RKO (cell line): ENCODE measurements at regions not wholly inside any gene's neighbourhood (a gene's known extent, or its start where the extent isn't known, plus 50 kb on each side); places are given as distances from the start of the nearest gene placed in this dataset.

ENCODE experiments used
- DNase-seq: peaks from one replicate; pipeline ENCODE4 v3.0.0-alpha.2; 2016; ENCODE audit warnings: low spot score

DNA sequence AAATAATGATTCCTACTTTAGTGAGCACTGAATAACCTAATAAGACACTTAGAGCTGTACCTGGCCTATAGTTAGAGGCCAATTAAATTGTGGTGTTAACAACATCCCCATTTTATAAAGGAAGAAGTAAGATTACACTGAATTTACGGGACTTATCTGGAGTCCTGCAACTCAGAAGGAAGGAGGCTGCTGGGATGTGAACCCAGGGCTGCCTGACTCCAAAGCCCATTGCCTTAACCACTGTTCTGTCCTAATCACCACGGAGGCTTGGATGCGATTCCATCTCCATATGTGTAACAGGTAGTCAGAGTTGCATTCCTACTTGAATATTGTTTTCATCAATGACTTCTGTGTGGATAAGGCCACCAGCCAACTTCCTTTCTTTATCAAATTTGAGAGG is 168.9 kb downstream of the SOCS6 start:
- DNase-seq = no peak

DNA sequence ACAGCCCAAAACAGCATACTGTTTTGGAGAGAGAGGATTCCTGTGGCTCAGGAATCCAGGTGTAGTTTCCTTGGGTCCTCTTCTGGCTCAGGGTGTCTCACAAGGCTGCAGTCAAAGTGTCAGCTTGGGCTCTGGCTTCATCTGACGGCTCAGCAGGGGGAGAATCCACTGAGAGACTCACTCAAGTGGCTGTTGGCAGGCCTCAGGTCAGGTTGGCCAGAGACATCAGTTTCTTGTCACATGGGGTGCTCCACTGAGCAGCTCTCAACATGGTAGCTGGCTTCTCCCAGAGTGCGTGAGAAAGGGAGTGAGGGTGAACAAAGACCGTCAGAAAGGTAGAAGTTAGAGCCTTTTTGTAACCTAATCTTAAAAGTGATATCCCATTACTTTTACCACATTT is 168.4 kb downstream of the SOCS6 start:
- DNase-seq = no peak

DNA sequence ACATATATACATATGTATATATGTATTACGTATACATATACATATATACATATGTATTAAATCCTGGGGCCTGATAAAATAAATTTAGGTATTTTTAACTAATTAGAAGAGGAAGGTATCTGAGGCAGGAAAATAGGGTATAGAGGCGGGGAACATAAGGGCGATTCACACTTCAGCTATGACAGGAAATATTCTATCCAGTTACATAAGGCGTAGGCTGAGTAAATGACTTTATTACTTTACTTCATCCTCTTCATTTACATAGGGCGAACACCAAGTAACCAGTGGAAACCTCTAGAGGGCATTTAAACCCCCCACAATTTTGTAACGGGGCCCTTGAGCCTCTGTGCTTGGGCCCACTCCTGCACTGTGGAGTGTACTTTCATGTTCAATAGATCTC is 167.5 kb downstream of the SOCS6 start:
- DNase-seq = no peak

DNA sequence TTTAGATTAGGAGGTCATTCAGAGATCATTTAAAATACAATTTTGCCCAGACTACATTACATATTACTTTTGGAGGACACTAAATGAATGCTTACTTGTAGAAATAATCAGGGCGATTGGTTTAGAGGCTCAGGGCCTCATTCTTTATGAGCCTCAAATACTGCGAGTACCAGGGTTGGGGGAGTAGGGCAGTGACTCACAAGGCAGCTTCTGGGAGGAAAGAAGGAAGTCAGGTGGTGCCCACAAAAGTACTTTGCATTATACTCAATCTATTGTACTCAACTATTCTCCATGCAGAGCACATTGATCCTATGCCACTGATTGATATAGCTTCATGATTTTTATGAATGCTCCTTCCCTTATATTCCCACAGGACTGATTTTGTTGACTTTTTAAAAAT is 166.9 kb downstream of the SOCS6 start:
- no peak for DNase-seq

DNA sequence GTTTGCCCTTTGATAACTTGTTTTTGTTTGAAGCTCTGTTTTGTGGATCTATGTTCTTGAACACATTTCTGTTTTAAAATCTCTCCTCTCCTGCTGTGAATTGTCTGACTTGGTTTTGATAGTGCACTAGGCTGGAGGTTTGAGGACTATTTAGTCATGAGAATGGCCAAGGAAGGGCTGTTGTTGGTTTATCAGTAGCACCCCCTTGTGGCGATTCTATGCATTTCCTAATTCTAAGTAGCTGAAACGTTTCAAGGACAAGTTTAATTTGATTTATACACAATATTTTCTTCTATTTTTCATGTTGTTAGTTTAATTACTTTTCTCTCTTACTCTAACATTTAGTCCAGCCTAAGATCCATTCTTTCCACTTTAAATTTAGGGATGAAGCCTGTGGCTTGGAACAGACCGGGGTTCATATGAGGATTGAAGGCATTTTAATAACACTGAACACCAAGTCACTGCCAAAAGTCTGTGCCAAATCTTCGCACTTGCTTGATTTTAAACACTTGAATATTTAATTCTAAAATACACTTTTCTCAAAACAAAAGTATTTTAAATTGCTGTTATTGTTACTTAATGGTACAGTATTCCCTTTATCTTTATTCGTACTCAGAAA is 166.0 kb downstream of the SOCS6 start:
- peak; percentile 72 for DNase-seq

DNA sequence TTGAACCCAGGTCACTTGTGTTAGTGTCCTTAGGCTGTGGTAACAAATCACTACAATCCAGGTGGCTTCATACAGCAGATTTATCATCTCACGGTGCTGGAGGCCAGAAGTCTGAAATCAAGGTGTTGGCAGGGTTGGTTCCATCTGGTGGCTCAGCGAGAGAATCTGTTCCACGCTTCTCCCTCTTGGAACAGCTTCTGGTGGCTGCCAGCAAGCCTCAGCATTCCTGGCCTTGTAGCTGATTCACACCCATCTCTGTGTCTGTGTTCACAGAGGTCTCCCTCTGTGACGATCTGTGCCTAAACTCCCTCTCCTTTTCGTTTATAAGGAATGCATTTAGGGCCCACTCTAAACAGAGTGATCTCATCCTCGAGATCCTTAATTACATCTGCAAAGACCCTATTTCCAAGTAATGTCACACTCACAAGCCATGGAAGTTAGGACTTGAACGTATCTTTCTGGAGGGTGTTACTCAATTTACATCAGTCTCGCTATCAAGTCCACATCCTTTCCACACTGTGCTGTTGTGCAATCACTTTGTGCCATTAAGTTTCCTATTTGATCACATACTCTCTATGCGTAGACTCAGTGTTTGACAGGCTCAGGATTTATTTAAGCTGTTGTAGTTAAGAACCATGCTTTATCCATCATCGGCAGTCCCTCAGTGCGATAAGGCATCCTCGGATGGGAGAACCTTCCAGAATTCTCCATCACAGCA is 164.4 kb downstream of the SOCS6 start:
- DNase-seq = no peak

DNA sequence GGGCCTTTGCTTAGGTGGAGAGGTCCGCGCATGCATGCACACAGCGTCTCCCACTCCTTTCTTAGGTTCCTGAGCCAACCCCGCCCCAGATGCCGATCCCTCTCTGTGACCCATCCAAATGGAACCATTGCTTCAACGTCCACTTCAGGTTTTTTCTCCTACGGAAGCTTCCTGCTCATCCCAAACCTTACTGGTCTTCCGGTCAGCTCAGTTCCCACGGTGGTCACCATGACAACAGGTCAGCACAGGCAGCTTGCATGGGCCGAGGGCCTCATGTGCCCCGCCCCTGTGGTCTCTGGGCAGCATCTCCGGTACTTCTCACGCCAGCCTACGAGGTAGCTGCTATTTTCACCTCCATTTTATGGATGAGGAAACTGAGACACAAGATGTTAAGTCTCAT is 163.7 kb downstream of the SOCS6 start:
- DNase-seq = no peak

DNA sequence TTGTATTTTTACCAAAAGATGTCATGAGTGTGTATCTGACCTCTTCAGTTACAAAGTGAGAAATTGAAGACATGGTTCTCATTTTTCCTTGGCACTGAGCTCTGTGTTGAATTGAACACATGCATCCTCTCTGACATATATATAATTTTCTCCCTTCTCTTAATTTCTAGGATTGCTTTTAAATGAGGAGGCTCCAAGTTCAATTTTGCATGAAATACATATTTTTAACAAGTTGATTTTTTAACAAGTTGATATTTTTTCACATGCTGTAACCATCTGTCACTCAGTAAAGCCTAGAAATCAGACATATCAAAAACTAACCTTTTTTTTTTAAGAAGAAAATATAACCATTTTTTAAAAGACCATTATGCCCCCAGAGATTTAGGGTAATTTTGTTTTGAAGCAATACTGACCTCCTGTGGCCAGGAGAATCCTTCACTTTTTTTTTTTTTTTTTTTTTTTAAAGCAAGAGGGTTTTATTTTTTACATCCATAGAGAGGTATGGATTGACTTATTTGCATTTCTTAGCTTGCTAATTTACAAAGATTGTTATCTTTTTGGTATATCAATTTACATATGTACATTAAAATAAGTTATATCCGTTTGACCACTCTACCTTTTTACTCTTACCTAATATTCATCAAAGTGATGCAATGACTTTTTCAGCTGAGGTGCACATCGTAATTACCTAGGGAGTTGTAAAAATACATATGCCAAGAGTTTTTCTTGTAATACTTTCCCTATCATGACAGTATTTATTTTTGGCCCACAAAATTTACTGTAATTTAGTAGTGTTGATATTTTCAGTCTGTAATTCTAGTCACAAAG is 161.8 kb downstream of the SOCS6 start:
- peak; percentile 31 for DNase-seq

DNA sequence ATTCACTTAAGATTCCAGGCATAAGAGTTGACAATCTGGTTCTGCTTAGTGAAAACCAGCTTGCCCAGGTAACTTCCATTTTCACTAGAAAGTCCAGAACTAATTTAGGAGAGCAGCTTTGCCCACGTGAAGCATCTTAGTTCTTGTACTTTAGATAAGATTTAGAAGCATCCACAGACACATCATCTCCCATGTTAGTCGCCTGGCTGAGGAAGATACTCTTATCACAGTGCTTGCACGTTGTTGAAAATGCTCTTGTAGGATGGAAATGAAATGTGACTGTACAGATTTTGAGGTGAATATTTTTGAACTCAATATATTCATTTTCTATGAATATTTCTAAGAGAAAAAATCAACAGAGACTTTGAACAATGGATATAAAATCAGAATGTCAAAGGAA is 159.7 kb downstream of the SOCS6 start:
- DNase-seq = no peak

DNA sequence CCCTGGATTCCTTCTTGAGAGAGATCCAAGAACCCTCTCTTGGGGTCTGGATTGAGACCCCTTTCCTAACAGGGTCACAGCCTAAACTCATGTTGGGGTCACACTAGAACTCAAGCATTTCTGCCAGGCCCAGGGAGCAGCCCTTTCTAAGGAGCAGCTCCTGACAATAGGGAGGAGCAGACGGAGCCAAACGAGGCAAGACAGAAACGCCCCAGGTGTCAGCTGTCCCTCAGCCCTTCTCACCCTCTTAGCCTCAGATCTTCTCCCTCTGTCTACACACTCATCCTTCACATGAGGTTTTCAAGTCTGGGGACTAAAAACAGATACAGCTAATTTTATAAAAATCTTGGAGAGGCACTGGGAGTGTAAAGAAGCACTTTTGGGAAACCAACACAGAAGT is 157.2 kb downstream of the SOCS6 start:
- no peak for DNase-seq

DNA sequence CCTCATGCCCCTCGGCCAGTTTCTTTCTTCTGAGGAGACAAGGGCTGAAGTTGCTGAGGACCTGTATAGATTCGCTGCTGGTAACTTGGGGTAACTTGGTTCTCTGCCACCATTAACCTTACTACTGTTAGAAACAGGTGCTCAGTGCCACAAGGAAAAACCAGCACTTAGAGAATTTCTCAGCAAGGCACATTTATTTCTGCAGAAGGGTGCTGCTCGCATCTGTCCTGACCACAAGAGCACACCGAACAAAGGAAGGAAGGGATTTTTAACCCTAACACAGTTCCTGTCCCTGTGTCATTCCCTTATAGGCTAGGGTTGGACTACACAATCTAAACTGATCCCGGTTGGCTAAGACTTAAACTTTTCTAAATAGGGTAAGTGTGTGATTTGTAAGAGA is 154.1 kb downstream of the SOCS6 start:
- peak; percentile 37 for DNase-seq

DNA sequence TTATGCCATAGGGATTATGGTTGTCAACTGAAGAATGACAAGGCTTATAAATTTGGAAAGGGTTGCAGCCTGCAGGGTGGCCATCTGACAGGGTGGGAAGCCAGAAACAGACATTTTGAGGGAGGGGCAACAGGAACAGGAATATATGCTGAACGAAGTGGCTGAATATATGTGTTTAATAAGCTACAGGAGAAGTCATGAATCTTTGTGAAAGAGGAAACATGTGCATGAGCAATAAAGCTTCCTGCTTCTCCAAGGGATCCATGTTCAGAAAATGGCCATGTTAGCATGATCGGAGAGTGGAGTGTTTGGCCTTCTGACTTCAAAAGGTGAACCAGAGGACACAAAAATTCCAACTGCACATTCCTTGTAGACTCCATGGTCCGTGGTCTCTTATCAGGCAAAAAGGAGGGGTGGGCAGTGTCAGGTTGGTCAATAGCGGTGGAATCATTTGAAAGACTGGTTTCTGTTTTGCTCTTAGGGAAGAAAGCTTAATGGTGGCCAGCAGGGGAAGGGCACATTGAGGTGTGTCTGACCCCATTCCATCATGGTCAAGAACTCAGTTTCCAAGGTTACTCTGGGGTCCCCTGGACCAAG is 144.1 kb downstream of the SOCS6 start:
- DNase-seq = no peak

DNA sequence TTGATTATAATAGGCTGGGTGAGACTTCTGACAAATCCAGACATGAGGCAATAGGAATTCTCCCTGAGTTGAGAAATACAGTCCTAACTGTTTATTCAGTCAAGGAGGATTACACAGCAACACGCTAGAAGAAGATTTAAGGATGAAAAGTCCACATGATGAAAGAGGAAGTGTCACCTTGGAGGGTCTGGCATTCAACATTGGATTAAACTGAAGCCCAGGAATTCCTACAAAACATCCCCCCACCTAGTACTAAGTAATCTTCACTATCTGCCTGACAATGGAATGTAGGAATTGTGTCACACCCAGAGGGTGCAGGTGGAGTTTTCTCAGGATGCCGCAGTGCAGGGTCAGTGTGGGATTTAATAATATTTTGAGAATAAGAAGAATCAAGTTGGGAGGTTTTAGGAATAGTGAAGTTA is 142.4 kb downstream of the SOCS6 start:
- no peak for DNase-seq

DNA sequence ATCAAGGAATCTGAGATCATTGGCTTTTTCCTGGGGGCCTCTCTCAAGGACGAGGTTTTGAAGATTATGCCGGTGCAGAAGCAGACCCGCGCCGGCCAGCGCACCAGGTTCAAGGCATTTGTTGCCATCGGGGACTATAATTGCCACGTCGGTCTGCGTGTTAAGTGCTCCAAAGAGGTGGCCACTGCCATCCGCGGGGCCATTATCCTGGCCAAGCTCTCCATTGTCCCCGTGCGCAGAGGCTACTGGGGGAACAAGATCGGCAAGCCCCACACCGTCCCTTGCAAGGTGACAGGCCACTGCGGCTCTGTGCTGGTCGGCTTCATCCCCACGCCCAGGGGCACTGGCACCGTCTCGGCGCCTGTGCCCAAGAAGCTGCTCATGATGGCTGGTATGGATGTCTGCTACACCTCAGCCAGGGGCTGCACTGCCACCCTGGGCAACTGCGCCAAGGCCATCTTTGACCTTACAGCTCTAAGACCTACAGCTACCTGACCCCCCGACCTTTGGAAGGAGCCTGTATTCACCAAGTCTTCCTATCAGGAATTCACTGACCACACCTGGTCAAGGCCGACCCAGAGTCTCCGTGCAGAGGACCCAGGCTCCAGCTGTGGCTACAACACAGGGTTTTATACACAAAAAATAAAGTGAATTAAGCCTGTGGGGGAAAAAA is 141.8 kb downstream of the SOCS6 start:
- DNase-seq = no peak

DNA sequence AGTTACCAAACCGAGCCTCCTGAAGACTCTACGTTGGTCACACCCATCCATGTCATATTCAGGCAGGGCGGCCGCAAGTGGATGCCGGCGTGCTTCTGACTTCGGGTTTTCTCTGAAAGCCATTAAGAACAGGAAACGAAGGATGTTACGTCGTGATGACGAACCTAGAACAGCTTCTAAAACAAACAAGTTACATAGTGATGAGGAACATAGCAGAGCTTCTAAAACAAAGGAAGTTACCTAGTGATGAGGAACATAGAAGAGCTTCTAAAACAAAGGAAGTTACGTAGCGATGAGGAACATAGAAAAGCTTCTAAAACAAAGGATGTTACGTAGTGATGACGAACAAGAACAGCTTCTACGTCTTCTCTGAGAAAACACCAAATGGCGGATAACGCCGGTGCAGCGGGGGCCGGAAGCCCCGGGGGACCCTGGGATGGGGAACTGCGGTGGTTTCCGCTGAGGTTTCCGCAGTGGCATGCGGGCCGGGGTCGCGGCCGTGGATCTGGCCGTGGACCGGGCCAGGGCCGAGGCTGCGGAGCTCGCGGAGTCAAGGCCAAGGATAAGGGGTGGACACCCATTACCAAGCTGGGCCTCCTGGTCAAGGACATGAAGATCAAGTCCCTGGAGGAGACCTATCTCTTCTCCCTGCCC is 141.1 kb downstream of the SOCS6 start:
- no peak for DNase-seq

DNA sequence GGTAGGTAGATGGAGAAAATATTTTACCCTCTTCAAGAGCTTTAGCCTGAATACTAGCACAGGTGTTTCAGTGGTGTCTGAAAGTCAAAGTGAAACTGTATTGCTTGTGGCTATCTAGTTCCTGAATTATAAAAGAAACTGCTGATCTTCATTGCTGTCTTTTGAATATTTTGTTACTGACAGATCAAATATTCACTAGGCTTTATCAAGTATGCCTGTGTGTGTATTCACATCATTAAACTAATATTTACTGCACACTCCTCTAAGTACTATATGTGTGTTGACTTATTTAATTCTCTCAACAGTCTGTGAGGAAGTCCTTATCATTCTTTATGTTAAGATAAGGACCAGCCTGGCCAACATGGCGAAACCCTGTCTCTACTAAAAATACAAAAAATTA is 139.6 kb downstream of the SOCS6 start:
- no peak for DNase-seq

DNA sequence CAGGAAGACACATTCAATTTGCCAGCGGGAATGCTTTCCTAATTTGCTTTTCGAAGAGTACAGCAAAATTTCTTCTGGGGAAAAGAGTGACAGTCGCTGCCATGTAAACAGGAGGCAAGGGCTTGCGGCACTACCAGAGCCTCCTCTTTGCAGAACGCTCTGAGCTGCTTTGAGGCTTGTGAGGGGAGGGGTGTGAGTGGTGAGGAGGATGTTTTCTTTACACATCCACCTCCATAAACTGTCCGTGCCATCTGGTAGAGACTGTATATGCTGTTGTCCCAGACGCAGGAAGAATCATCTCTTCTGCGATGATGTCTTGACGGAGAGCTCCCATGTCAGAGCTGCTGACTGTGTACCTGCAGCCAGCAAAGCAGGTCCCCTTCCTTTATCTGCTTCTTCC is 138.0 kb downstream of the SOCS6 start:
- DNase-seq = no peak

DNA sequence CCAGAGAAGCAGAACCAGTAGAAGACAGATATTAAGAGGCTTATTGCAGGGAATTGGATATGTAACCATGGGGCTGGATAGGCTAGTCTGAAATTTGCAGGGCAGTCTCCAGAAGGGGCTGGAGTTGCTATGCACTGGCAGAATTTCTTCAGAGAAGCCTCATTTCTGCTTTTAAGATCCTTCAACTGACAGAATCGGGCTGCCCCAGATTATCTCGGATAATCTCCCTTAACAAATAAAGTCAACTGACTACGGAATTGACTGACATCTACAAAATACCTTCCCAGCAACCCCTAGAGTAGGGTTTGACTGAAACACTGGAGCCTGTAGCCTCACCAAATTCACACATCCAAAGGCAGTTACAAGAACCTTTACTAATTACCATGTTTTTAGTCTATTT is 136.4 kb downstream of the SOCS6 start:
- DNase-seq = no peak

DNA sequence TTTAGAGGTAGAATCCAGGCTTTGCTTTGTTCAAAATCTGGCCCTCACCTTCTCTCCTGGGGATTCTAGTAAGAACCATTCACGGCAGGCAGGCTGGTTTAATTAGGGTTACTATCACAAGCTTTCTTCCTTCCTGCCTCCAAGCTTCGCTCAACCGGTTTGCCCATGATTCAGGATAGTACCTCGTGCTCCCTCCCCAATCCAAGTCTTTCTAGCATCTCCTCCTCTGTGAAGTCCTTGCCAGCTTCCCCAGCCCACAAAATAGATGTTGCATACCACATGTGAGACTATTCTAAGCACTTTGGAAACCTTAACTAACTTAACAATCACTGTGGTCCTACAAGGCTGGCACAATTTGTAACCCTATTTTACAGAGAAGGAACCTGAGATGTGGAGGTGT is 135.1 kb downstream of the SOCS6 start:
- no peak for DNase-seq

DNA sequence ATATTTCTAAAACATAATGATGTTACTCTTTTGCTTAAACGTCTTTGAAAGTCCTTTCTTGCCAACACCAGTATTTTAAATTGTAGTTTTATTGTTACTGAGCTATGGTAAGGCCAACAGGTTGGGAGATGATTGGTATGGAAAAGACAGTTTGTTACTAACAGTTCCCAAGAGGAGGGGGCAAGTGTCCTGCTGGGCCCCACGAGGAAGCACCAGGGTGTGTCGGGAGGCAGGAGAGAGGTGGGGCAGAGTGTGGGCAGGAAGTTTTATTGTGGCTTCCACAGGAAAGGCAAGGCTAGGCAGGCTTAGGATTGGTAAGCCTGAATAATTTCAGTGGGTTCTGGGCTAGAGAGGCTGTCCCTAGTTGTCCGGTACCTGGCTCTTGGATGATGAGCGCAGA is 134.3 kb downstream of the SOCS6 start:
- no peak for DNase-seq

DNA sequence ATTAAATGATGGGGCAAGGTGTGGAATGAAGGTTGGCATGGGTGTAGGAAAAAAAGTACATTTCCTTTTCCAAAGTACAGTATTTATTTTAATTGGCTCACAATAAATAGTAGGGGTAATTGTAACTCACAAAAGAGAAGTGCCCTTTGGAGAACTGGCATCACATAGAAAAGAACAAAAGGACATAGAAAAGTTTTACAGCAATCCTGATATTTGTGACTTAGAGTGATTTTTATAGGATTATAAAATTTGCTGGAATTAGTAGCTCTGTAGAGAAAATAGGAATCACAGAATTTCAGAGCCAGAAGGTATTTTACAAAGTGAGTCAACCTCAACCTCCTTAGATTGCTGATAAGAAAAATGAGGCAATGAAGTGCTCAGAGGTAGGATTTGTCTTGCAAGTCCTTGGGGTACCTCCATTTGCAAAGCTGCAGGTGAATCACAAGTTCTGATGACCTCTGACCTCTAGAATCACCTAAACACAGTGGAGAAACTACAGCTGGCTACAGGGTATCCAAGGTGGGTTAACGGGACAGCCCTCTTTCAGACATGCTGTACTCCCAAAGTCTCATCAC is 133.6 kb downstream of the SOCS6 start:
- no peak for DNase-seq
